ENCODE measurements at regions not wholly inside any gene's neighbourhood (a gene's known extent, or its start where the extent isn't known, plus 50 kb on each side); places are given as distances from the start of the nearest gene placed in this dataset.

DNA sequence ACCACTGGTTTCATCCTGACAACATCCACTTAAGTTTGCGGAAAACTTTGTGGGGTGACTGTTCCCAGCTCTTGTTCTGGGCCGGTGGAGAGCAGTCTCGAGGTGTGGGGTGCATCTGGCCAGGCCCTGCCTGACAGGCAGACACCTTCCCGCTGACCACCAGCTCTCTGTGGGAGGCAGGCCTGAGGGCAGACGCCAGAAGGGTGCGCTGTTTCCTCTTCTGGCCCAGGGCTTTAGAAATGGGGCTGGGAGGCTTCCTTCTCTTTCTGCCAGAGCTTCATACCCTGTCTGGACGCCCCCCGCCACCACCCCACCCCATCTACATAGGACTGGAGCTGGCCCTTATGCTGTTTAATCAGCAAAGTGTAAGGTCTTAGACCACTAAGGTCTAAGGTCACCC is 263.8 kb downstream of the LOXHD1 start:
- TF ChIP-seq, protein P1, sequence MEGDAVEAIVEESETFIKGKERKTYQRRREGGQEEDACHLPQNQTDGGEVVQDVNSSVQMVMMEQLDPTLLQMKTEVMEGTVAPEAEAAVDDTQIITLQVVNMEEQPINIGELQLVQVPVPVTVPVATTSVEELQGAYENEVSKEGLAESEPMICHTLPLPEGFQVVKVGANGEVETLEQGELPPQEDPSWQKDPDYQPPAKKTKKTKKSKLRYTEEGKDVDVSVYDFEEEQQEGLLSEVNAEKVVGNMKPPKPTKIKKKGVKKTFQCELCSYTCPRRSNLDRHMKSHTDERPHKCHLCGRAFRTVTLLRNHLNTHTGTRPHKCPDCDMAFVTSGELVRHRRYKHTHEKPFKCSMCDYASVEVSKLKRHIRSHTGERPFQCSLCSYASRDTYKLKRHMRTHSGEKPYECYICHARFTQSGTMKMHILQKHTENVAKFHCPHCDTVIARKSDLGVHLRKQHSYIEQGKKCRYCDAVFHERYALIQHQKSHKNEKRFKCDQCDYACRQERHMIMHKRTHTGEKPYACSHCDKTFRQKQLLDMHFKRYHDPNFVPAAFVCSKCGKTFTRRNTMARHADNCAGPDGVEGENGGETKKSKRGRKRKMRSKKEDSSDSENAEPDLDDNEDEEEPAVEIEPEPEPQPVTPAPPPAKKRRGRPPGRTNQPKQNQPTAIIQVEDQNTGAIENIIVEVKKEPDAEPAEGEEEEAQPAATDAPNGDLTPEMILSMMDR (IDR thresholded peaks at IDR 0.05): peak; percentile 44
- no peak for TF ChIP-seq ZFX (IDR thresholded peaks at IDR 0.05; ENCODE audit: borderline replicate concordance)

All from 22Rv1 (cell line).